SK-N-SH (cell line): ENCODE measurements at regions not wholly inside any gene's neighbourhood (a gene's known extent, or its start where the extent isn't known, plus 50 kb on each side); places are given as distances from the start of the nearest gene placed in this dataset.

Experiments used
- CTCF ChIA-PET: fragments of 300-600, 350-600 bp; formaldehyde crosslinking; extraction: SDS; loops from one replicate; lab custom pipeline; 2021; lab: Yijun Ruan, JAX
- POLR2A ChIA-PET: fragments of 350-600 bp; sonication (Branson Sonifier 250); formaldehyde crosslinking; extraction: SDS; loops from one replicate; lab custom pipeline; 2020; ENCODE audit warnings: antibody characterized with exemption, inconsistent platforms; lab: Yijun Ruan, JAX
- DNase-seq: peaks from one replicate; pipeline ENCODE4 v3.0.0; 2012
- H2AFZ ChIP-seq: fragments of 200-600 bp; sonication (generic); 2 replicates; pipeline ENCODE4 v1.8.1; 2016; ENCODE audit warnings: antibody characterized with exemption, mild to moderate bottlenecking, low read depth
- H3F3A ChIP-seq: fragments of 200-600 bp; sonication (generic); replicated peaks from 2 replicates; pipeline ENCODE3; 2016; ENCODE audit warnings: antibody characterized with exemption, mild to moderate bottlenecking; ENCODE audit not compliant: insufficient read depth
- H3K27ac ChIP-seq, 2 experiments: fragments of 200-500 bp in 1 of 2; fragments of 200-600 bp in 1 of 2; sonication (Bioruptor generic) in 1 of 2; sonication (generic), shearing (Covaris generic) in 1 of 2; 2 replicates each; pipeline versions ENCODE4 v1.5.1 to v1.6.1; 2014 to 2016; ENCODE audit warnings: low read depth in 2 of 2, inconsistent platforms in 1 of 2, low read length in 1 of 2, mild to moderate bottlenecking in 1 of 2, mixed read lengths in 1 of 2
- H3K27me3 ChIP-seq: fragments of 200-600 bp; sonication (generic), shearing (Covaris generic); 2 replicates; pipeline ENCODE4 v1.6.1; 2016; ENCODE audit warnings: mixed run types; ENCODE audit not compliant: insufficient read depth
- H3K36me3 ChIP-seq, 2 experiments: fragments of 200-500 bp in 1 of 2; fragments of 200-600 bp in 1 of 2; sonication (Bioruptor generic) in 1 of 2; sonication (generic) in 1 of 2; replicated peaks in 1 of 2; 2 replicates each; pipeline versions ENCODE3 to v1.5.1; 2014 to 2016; ENCODE audit warnings: low read length in 1 of 2, mild to moderate bottlenecking in 1 of 2; ENCODE audit not compliant: insufficient read depth in 2 of 2, control insufficient read depth in 1 of 2
- H3K4me1 ChIP-seq, 2 experiments: fragments of 200-500 bp in 1 of 2; fragments of 200-600 bp in 1 of 2; sonication (Bioruptor generic) in 1 of 2; sonication (generic), shearing (Covaris generic) in 1 of 2; 2 replicates each; pipeline versions ENCODE4 v1.5.1 to v1.6.1; 2014 to 2016; ENCODE audit warnings: low read depth in 1 of 2, low read length in 1 of 2, mixed run types in 1 of 2; ENCODE audit not compliant: insufficient read depth in 2 of 2, control insufficient read depth in 1 of 2
- H3K4me2 ChIP-seq: fragments of 200-600 bp; sonication (generic), shearing (Covaris generic); 2 replicates; pipeline ENCODE4 v1.6.1; 2017; ENCODE audit warnings: mixed run types
- H3K4me3 ChIP-seq, 2 experiments: fragments of 200-500 bp in 1 of 2; fragments of 200-600 bp in 1 of 2; sonication (Bioruptor generic) in 1 of 2; sonication (generic), shearing (Covaris generic) in 1 of 2; 2 replicates each; pipeline versions ENCODE4 v1.5.1 to v1.8.1; 2014 to 2016; ENCODE audit warnings: low read depth in 2 of 2, inconsistent platforms in 1 of 2, low read length in 1 of 2, mild to moderate bottlenecking in 1 of 2, mixed read lengths in 1 of 2, moderate library complexity in 1 of 2
- H3K79me2 ChIP-seq: fragments of 200-600 bp; sonication (generic); 2 replicates; pipeline ENCODE4 v1.8.1; 2017; ENCODE audit warnings: mild to moderate bottlenecking; ENCODE audit not compliant: insufficient read depth
- H3K9ac ChIP-seq: fragments of 200-600 bp; sonication (generic); 2 replicates; pipeline ENCODE4 v1.6.1; 2017; ENCODE audit warnings: mixed run types
- H3K9me2 ChIP-seq: fragments of 200-600 bp; sonication (generic); 2 replicates; pipeline ENCODE4 v1.6.1; 2017; ENCODE audit warnings: mixed run types
- H3K9me3 ChIP-seq: fragments of 200-600 bp; sonication (generic); 2 replicates; pipeline ENCODE4 v1.6.1; 2017; ENCODE audit warnings: mixed run types, mild to moderate bottlenecking, moderate library complexity
- H4K20me1 ChIP-seq: fragments of 200-600 bp; sonication (generic); 2 replicates; pipeline ENCODE4 v1.6.1; 2017; ENCODE audit warnings: mild to moderate bottlenecking, mixed run types; ENCODE audit not compliant: insufficient read depth
- CHD2 ChIP-seq: fragments of 150-350 bp; IDR thresholded peaks from 2 replicates; pipeline ENCODE4 v1.6.1; 2018; ENCODE audit warnings: low read length; ENCODE audit not compliant: partially characterized antibody
- FOSL2 ChIP-seq: IDR thresholded peaks from 2 replicates; pipeline ENCODE4 v1.4.0; 2012; ENCODE audit warnings: low read depth, mild to moderate bottlenecking, moderate library complexity, borderline replicate concordance
- FOXJ3 ChIP-seq: sonication (generic); formaldehyde crosslinking; IDR thresholded peaks from 2 replicates; pipeline ENCODE4 v1.5.1; 2020; ENCODE audit warnings: mild to moderate bottlenecking, missing genetic modification reagents
- FOXM1 ChIP-seq: IDR thresholded peaks from 2 replicates; pipeline ENCODE4 v1.4.0; 2012; ENCODE audit warnings: low read depth, mild to moderate bottlenecking
- GABPA ChIP-seq: IDR thresholded peaks from 2 replicates; pipeline ENCODE4 v1.4.0; 2012; ENCODE audit warnings: low read depth, mild to moderate bottlenecking
- GATA2 ChIP-seq: sonication (generic); formaldehyde crosslinking; IDR thresholded peaks from 2 replicates; pipeline ENCODE4 v1.5.0; 2020; ENCODE audit warnings: mild to moderate bottlenecking, missing genetic modification reagents
- MEF2A ChIP-seq: IDR thresholded peaks from 2 replicates; pipeline ENCODE4 v1.4.0; 2012; ENCODE audit warnings: low read depth, borderline replicate concordance
- NFIC ChIP-seq: IDR thresholded peaks from 2 replicates; pipeline ENCODE4 v1.4.0; 2012; ENCODE audit warnings: borderline replicate concordance
- NRF1 ChIP-seq: IDR thresholded peaks from 2 replicates; pipeline ENCODE4 v1.6.1; 2012; ENCODE audit warnings: low read depth, mild to moderate bottlenecking, low read length
- POLR2AphosphoS5 ChIP-seq: IDR thresholded peaks from 2 replicates; pipeline ENCODE4 v1.6.1; 2012; ENCODE audit warnings: low read depth, low read length
- RCOR1 ChIP-seq: fragments of 150-350 bp; IDR thresholded peaks from 2 replicates; pipeline ENCODE4 v1.6.1; 2017; ENCODE audit warnings: antibody characterized with exemption, low read length
- RFX5 ChIP-seq: IDR thresholded peaks from 2 replicates; pipeline ENCODE4 v1.6.1; 2012; ENCODE audit warnings: mild to moderate bottlenecking, improper control_type of control experiment, low read length
- RXRA ChIP-seq: IDR thresholded peaks from 2 replicates; pipeline ENCODE4 v1.4.0; 2012; ENCODE audit warnings: low read depth, mild to moderate bottlenecking, borderline replicate concordance
- TAF1 ChIP-seq: IDR thresholded peaks from 2 replicates; pipeline ENCODE4 v1.6.1; 2012; ENCODE audit warnings: low read depth, mild to moderate bottlenecking, low read length, moderate library complexity, borderline replicate concordance
- TEAD4 ChIP-seq: IDR thresholded peaks from 2 replicates; pipeline ENCODE4 v1.4.0; 2012; ENCODE audit warnings: mild to moderate bottlenecking, borderline replicate concordance; ENCODE audit not compliant: insufficient read depth
- WGBS: methylation state at CpG from one replicate; pipeline ENCODE4 v1.1.6; 2017; ENCODE audit warnings: low lambda C conversion rate; 5-methylcytosine and 5-hydroxymethylcytosine counted together
- TF ChIP-seq, protein P1 (sequence below): IDR thresholded peaks from 2 replicates; pipeline ENCODE4; 2012
- TF ChIP-seq, protein P2 (sequence below): IDR thresholded peaks from 2 replicates; pipeline ENCODE4 v1.6.1; 2012; ENCODE audit warnings: mild to moderate bottlenecking, low read depth, low read length, moderate library complexity
- TF ChIP-seq, protein P3 (sequence below): fragments of 200-600 bp; sonication (generic); IDR thresholded peaks from 2 replicates; pipeline ENCODE4 v1.6.1; 2017; ENCODE audit warnings: antibody characterized with exemption, mild to moderate bottlenecking, moderate library complexity
- TF ChIP-seq, protein P4 (sequence below): IDR thresholded peaks from 2 replicates; pipeline ENCODE4 v1.4.0; 2012; ENCODE audit warnings: low read depth, borderline replicate concordance

DNA sequence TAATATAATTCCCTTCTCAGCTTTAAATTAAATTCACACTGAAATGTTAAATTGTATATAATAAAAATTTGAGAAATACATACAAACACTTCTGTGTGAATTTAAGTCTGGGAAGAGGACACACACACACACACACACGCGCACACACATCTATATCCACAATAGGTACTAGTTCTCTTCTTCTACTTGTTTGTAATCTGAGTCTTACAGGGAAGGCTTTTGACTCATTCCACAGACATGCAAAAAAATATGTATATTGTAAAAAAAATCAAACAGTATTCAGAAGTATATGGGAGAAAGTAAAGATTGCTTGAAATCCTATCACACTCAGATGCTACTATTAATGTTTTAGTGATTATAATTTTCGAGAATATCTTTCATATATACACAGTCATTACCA lies 276.2 kb downstream of the MDFIC start:
- POLR2A ChIA-PET = no interaction called here
- WGBS = 24% methylated on average over 3 of the region's 3 CpGs

More for the DNA sequence above, 276.2 kb downstream of the MDFIC start:
- H3K27me3 ChIP-seq = peaks cover 11% of the 10 kb centered on the region; the same call in 1 of the 2 replicates
- no peaks in the 10 kb centered on the region for H3K79me2 ChIP-seq
- no peaks in the 10 kb centered on the region for H3K4me1 ChIP-seq
- H3K27ac ChIP-seq = no peak overlapping the region
- no peak overlapping the region for H3K9ac ChIP-seq
- no peaks in the 10 kb centered on the region for H4K20me1 ChIP-seq
- DNase-seq = no peak
- TF ChIP-seq POLR2AphosphoS5 = no peak
- no peak for TF ChIP-seq RXRA
- no peak for TF ChIP-seq TAF1
- TF ChIP-seq GABPA = no peak
- TF ChIP-seq CHD2 = no peak
- TF ChIP-seq FOSL2 = no peak
- TF ChIP-seq, protein P1, sequence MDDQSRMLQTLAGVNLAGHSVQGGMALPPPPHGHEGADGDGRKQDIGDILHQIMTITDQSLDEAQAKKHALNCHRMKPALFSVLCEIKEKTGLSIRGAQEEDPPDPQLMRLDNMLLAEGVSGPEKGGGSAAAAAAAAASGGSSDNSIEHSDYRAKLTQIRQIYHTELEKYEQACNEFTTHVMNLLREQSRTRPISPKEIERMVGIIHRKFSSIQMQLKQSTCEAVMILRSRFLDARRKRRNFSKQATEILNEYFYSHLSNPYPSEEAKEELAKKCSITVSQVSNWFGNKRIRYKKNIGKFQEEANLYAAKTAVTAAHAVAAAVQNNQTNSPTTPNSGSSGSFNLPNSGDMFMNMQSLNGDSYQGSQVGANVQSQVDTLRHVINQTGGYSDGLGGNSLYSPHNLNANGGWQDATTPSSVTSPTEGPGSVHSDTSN = no peak
- TF ChIP-seq FOXM1 = no peak
- TF ChIP-seq, protein P2, sequence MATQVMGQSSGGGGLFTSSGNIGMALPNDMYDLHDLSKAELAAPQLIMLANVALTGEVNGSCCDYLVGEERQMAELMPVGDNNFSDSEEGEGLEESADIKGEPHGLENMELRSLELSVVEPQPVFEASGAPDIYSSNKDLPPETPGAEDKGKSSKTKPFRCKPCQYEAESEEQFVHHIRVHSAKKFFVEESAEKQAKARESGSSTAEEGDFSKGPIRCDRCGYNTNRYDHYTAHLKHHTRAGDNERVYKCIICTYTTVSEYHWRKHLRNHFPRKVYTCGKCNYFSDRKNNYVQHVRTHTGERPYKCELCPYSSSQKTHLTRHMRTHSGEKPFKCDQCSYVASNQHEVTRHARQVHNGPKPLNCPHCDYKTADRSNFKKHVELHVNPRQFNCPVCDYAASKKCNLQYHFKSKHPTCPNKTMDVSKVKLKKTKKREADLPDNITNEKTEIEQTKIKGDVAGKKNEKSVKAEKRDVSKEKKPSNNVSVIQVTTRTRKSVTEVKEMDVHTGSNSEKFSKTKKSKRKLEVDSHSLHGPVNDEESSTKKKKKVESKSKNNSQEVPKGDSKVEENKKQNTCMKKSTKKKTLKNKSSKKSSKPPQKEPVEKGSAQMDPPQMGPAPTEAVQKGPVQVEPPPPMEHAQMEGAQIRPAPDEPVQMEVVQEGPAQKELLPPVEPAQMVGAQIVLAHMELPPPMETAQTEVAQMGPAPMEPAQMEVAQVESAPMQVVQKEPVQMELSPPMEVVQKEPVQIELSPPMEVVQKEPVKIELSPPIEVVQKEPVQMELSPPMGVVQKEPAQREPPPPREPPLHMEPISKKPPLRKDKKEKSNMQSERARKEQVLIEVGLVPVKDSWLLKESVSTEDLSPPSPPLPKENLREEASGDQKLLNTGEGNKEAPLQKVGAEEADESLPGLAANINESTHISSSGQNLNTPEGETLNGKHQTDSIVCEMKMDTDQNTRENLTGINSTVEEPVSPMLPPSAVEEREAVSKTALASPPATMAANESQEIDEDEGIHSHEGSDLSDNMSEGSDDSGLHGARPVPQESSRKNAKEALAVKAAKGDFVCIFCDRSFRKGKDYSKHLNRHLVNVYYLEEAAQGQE = no peak
- no peak for TF ChIP-seq RCOR1
- TF ChIP-seq MEF2A = no peak
- TF ChIP-seq NFIC = no peak
- TF ChIP-seq, protein P3, sequence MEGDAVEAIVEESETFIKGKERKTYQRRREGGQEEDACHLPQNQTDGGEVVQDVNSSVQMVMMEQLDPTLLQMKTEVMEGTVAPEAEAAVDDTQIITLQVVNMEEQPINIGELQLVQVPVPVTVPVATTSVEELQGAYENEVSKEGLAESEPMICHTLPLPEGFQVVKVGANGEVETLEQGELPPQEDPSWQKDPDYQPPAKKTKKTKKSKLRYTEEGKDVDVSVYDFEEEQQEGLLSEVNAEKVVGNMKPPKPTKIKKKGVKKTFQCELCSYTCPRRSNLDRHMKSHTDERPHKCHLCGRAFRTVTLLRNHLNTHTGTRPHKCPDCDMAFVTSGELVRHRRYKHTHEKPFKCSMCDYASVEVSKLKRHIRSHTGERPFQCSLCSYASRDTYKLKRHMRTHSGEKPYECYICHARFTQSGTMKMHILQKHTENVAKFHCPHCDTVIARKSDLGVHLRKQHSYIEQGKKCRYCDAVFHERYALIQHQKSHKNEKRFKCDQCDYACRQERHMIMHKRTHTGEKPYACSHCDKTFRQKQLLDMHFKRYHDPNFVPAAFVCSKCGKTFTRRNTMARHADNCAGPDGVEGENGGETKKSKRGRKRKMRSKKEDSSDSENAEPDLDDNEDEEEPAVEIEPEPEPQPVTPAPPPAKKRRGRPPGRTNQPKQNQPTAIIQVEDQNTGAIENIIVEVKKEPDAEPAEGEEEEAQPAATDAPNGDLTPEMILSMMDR = no peak
- no peak for TF ChIP-seq RFX5
- TF ChIP-seq TEAD4 = no peak
- TF ChIP-seq NRF1 = no peak
- TF ChIP-seq, protein P4, sequence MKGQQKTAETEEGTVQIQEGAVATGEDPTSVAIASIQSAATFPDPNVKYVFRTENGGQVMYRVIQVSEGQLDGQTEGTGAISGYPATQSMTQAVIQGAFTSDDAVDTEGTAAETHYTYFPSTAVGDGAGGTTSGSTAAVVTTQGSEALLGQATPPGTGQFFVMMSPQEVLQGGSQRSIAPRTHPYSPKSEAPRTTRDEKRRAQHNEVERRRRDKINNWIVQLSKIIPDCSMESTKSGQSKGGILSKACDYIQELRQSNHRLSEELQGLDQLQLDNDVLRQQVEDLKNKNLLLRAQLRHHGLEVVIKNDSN = no peak
- no peak for TF ChIP-seq GATA2 (CRISPR knock-in tag)
- TF ChIP-seq FOXJ3 (CRISPR knock-in tag) = no peak
- CTCF ChIA-PET = no interaction called here
- H3K9me2 ChIP-seq = no peaks in the 10 kb centered on the region
- no peaks in the 10 kb centered on the region for H3F3A ChIP-seq
- H3K9me3 ChIP-seq = no peaks in the 10 kb centered on the region; the same call in 1 of the 2 replicates
- no peak overlapping the region for H3K4me3 ChIP-seq
- no peak overlapping the region for H2AFZ ChIP-seq
- H3K4me2 ChIP-seq = no peak overlapping the region
- no peaks in the 10 kb centered on the region for H3K36me3 ChIP-seq
